IMR-90 (cell line): ENCODE measurements at regions not wholly inside any gene's neighbourhood (a gene's known extent, or its start where the extent isn't known, plus 50 kb on each side); places are given as distances from the start of the nearest gene placed in this dataset.

Experiments
- ATAC-seq: fragments of 200-7000 bp; cut with Tn5 transposase; 2 replicates; pipeline ENCODE4 v1.9.1; 2020; ENCODE audit warnings: low read depth, mild to moderate bottlenecking, moderate library complexity
- BruUV-seq: library from RNA; stranded (reverse); fragments of 400-500 nt; replicated peaks from 2 replicates; lab custom pipeline; 2021; lab: Mats Ljungman, UMichigan
- CTCF ChIA-PET: fragments of 300-600 bp; formaldehyde crosslinking; extraction: SDS; loops from one replicate; lab custom pipeline; 2021; ENCODE audit warnings: antibody characterized with exemption; lab: Yijun Ruan, JAX
- POLR2A ChIA-PET: fragments of 300-600 bp; sonication (Branson Sonifier 250); formaldehyde crosslinking; loops from one replicate; lab custom pipeline; 2022; ENCODE audit warnings: antibody characterized with exemption; ENCODE audit not compliant: unreplicated experiment; lab: Charles Lee
- DNase-seq: peaks from one replicate; pipeline ENCODE4 v3.0.0; 2013
- H2AFZ ChIP-seq: replicated peaks from 2 replicates; pipeline ENCODE3; 2013; ENCODE audit warnings: low read length, mild to moderate bottlenecking; ENCODE audit not compliant: poor library complexity
- H2AK5ac ChIP-seq: 2 replicates; pipeline ENCODE4 v1.6.1; 2013; ENCODE audit warnings: low read depth, low read length, inconsistent platforms
- H2AK9ac ChIP-seq: replicated peaks from 2 replicates; pipeline ENCODE3; 2013; ENCODE audit warnings: mild to moderate bottlenecking, low read depth, low read length, moderate library complexity; ENCODE audit not compliant: poor library complexity
- H2BK120ac ChIP-seq: 2 replicates; pipeline ENCODE4 v1.6.1; 2013; ENCODE audit warnings: low read depth, low read length, inconsistent platforms
- H2BK15ac ChIP-seq: 3 replicates; pipeline ENCODE4 v1.6.1; 2013; ENCODE audit warnings: low read depth, low read length, inconsistent platforms
- H2BK20ac ChIP-seq: 2 replicates; pipeline ENCODE4 v1.6.1; 2013; ENCODE audit warnings: low read depth, mild to moderate bottlenecking, inconsistent platforms, low read length, moderate library complexity
- H2BK5ac ChIP-seq: 2 replicates; pipeline ENCODE4 v1.6.1; 2013; ENCODE audit warnings: mild to moderate bottlenecking, low read depth, low read length, inconsistent platforms; ENCODE audit not compliant: poor library complexity, severe bottlenecking
- H3K14ac ChIP-seq: replicated peaks from 2 replicates; pipeline ENCODE4 v1.6.1; 2013; ENCODE audit warnings: low read depth, low read length, inconsistent platforms
- H3K18ac ChIP-seq: 2 replicates; pipeline ENCODE4 v1.6.1; 2013; ENCODE audit warnings: low read depth, low read length, control low read depth
- H3K23ac ChIP-seq: 2 replicates; pipeline ENCODE4 v1.6.1; 2013; ENCODE audit warnings: low read depth, low read length, inconsistent platforms
- H3K27ac ChIP-seq: 2 replicates; pipeline ENCODE4 v1.5.1; 2013; ENCODE audit warnings: mild to moderate bottlenecking, control low read depth, low read length; ENCODE audit not compliant: insufficient read depth
- H3K27me3 ChIP-seq: 2 replicates; pipeline ENCODE4 v1.6.1; 2013; ENCODE audit warnings: low read length; ENCODE audit not compliant: control insufficient read depth, insufficient read depth
- H3K36me3 ChIP-seq: 2 replicates; pipeline ENCODE4 v1.6.1; 2013; ENCODE audit warnings: low read length, mixed read lengths; ENCODE audit not compliant: control insufficient read depth, insufficient read depth
- H3K4ac ChIP-seq: 2 replicates; pipeline ENCODE4 v1.6.1; 2013; ENCODE audit warnings: low read depth, low read length, inconsistent platforms
- H3K4me1 ChIP-seq: 2 replicates; pipeline ENCODE4 v1.6.1; 2013; ENCODE audit warnings: low read length, mixed read lengths; ENCODE audit not compliant: control insufficient read depth, insufficient read depth
- H3K4me2 ChIP-seq: 2 replicates; pipeline ENCODE4 v1.6.1; 2013; ENCODE audit warnings: low read depth, mild to moderate bottlenecking, control low read depth, low read length, moderate library complexity
- H3K4me3 ChIP-seq: 2 replicates; pipeline ENCODE4 v1.5.1; 2013; ENCODE audit warnings: low read depth, mild to moderate bottlenecking, control low read depth, low read length, moderate library complexity; ENCODE audit not compliant: insufficient read depth
- H3K56ac ChIP-seq: 2 replicates; pipeline ENCODE4 v1.6.1; 2013; ENCODE audit warnings: low read length, inconsistent platforms; ENCODE audit not compliant: insufficient read depth; ENCODE audit errors: extremely low read depth
- H3K79me1 ChIP-seq, 2 experiments: 2 replicates each; pipeline ENCODE4 v1.6.1; 2013; ENCODE audit warnings: low read length in 2 of 2, inconsistent platforms in 1 of 2, low read depth in 1 of 2
- H3K9ac ChIP-seq: 2 replicates; pipeline ENCODE4 v1.6.1; 2013; ENCODE audit warnings: low read depth, low read length, control low read depth
- H3K9me1 ChIP-seq: 2 replicates; pipeline ENCODE4 v1.6.1; 2013; ENCODE audit warnings: low read length, inconsistent platforms; ENCODE audit not compliant: insufficient read depth
- H3K9me3 ChIP-seq: 2 replicates; pipeline ENCODE4 v1.6.1; 2013; ENCODE audit warnings: low read length; ENCODE audit not compliant: control insufficient read depth, insufficient read depth
- H4K20me1 ChIP-seq: 2 replicates; pipeline ENCODE4 v1.6.1; 2013; ENCODE audit warnings: low read length, inconsistent platforms; ENCODE audit not compliant: insufficient read depth
- H4K5ac ChIP-seq: 2 replicates; pipeline ENCODE4 v1.6.1; 2013; ENCODE audit warnings: mild to moderate bottlenecking, low read depth, low read length, control low read depth
- H4K8ac ChIP-seq, 2 experiments: 2 replicates each; pipeline ENCODE4 v1.6.1; 2013; ENCODE audit warnings: low read depth in 2 of 2, low read length in 2 of 2, control low read depth in 1 of 2, inconsistent platforms in 1 of 2
- H4K91ac ChIP-seq: 2 replicates; pipeline ENCODE4 v1.6.1; 2013; ENCODE audit warnings: low read depth, low read length, inconsistent platforms; ENCODE audit not compliant: insufficient read depth
- CEBPB ChIP-seq: IDR thresholded peaks from 2 replicates; pipeline ENCODE4 v1.6.1; 2012; ENCODE audit warnings: low read depth, low read length, improper control_type of control experiment
- MXI1 ChIP-seq: IDR thresholded peaks from 2 replicates; pipeline ENCODE4 v1.6.1; 2012; ENCODE audit warnings: low read depth, mild to moderate bottlenecking, low read length, moderate library complexity, borderline replicate concordance
- WGBS, 2 experiments: methylation state at CpG; one replicate each; pipeline versions ENCODE4 v1.1.5 to v1.1.7; 2013; ENCODE audit warnings: missing lambda C conversion rate in 2 of 2; ENCODE audit not compliant: insufficient read length in 1 of 2; ENCODE audit errors: extremely low coverage in 2 of 2; 5-methylcytosine and 5-hydroxymethylcytosine counted together
- dilution Hi-C: fragments of 300-500 bp; cut with HindIII; formaldehyde crosslinking; loops from one replicate; pipeline ENCODE4 v1.14.3; 2018; ENCODE audit warnings: low sequenced_read_pairs; ENCODE audit not compliant: unreplicated experiment
- in situ Hi-C: fragments of 300-500 bp; cut with MboI; formaldehyde crosslinking; loops from 3 replicates; pipeline ENCODE4 v1.14.3; 2019; ENCODE audit warnings: low sequenced_read_pairs, inconsistent platforms, mixed read lengths
- intact Hi-C: fragments of 100-400 bp; cut with micrococcal nuclease; formaldehyde crosslinking; loops from 2 replicates; pipeline ENCODE4 v1.10.0; 2022
- TF ChIP-seq, protein P1 (sequence below): conservative IDR thresholded peaks from 2 replicates; pipeline ENCODE4 v1.5.1; 2012; ENCODE audit warnings: mild to moderate bottlenecking, low read depth, low read length, improper control_type of control experiment

DNA sequence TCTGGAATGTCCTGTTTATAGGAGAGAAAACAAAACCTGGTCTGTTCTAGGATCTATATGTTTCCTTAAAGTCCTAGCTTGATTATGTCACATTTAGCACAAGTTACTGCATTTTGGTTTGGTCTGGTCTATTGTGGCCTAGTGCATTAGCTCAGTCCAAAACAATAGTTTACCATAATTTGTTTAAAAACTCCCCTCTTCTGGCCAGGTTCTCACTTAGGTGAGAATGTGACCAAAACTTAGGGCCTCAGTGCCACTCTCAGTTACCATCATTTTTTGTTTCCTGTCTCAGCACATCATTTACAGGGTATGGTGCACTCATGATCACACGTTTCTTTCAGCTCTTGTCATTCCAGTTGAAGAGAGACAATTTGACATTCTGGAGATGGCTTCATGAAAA, 378.5 kb downstream of the KLHL4 start:
- Histone ChIP-seq H4K20me1 (no peaks in the 10 kb centered on the region), H2AK9ac (no peak overlapping the region), H2BK120ac (no peak overlapping the region), H3K4me3 (no peak overlapping the region), H3K23ac (no peak overlapping the region), H2BK15ac (no peak overlapping the region), H3K56ac (no peak overlapping the region), H3K14ac (no peak overlapping the region), H3K27me3 (no peaks in the 10 kb centered on the region), H4K5ac (no peak overlapping the region), H3K18ac (no peak overlapping the region), H2BK5ac (no peak overlapping the region), H3K4me1 (no peaks in the 10 kb centered on the region), H3K79me1 (no peaks in the 10 kb centered on the region), H3K27ac (no peak overlapping the region), H2AK5ac (no peak overlapping the region), H2BK20ac (no peak overlapping the region), H3K9me3 (no peaks in the 10 kb centered on the region), H3K4me2 (no peak overlapping the region), H2AFZ (no peak overlapping the region), H3K9ac (no peak overlapping the region), H3K36me3 (no peaks in the 10 kb centered on the region), H3K9me1 (no peaks in the 10 kb centered on the region), H3K4ac (no peak overlapping the region), H4K91ac (no peak overlapping the region), H4K8ac (no peak overlapping the region)
- no CpG with 5 or more reads among the region's 1 CpG for WGBS, 2 experiments
- no TSS peak for BruUV-seq
- POLR2A ChIA-PET: no interaction called here
- ATAC-seq: no peak
- TF ChIP-seq, protein P1, sequence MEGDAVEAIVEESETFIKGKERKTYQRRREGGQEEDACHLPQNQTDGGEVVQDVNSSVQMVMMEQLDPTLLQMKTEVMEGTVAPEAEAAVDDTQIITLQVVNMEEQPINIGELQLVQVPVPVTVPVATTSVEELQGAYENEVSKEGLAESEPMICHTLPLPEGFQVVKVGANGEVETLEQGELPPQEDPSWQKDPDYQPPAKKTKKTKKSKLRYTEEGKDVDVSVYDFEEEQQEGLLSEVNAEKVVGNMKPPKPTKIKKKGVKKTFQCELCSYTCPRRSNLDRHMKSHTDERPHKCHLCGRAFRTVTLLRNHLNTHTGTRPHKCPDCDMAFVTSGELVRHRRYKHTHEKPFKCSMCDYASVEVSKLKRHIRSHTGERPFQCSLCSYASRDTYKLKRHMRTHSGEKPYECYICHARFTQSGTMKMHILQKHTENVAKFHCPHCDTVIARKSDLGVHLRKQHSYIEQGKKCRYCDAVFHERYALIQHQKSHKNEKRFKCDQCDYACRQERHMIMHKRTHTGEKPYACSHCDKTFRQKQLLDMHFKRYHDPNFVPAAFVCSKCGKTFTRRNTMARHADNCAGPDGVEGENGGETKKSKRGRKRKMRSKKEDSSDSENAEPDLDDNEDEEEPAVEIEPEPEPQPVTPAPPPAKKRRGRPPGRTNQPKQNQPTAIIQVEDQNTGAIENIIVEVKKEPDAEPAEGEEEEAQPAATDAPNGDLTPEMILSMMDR: no peak
- TF ChIP-seq CEBPB: no peak
- no peak for TF ChIP-seq MXI1
- CTCF ChIA-PET: no interaction called here
- in situ Hi-C loops (no loop called here), dilution Hi-C loops (no loop called here), intact Hi-C loops (no loop called here)
- no peak for DNase-seq
